GM12878 (cell line): ENCODE measurements at regions not wholly inside any gene's neighbourhood (a gene's known extent, or its start where the extent isn't known, plus 50 kb on each side); places are given as distances from the start of the nearest gene placed in this dataset.

ENCODE experiments used
- ATAC-seq: fragments of 200-7000 bp; cut with Tn5 transposase; 3 replicates; pipeline ENCODE4 v1.9.1; 2020; ENCODE audit warnings: mild to moderate bottlenecking, moderate library complexity
- BruUV-seq: library from RNA; stranded (reverse); fragments of 400-500 nt; replicated peaks from 2 replicates; lab custom pipeline; 2021; lab: Mats Ljungman, UMichigan
- CTCF ChIA-PET: fragments of 300-600 bp; sonication (Branson Sonifier 250); formaldehyde crosslinking; extraction: SDS; loops from one replicate; lab custom pipeline; 2021; ENCODE audit warnings: inconsistent platforms; lab: Yijun Ruan, JAX
- POLR2A ChIA-PET: fragments of 350-600 bp; formaldehyde crosslinking; extraction: SDS; loops from one replicate; lab custom pipeline; 2021; ENCODE audit warnings: inconsistent platforms; lab: Charles Lee
- RAD21 ChIA-PET: fragments of 300-600 bp; sonication (Branson Sonifier 250); formaldehyde crosslinking; loops from one replicate; lab custom pipeline; 2023; ENCODE audit warnings: antibody characterized with exemption; ENCODE audit not compliant: unreplicated experiment; lab: Charles Lee
- SMC1A ChIA-PET: fragments of 300-600 bp; sonication (Branson Sonifier 250); formaldehyde crosslinking; loops from one replicate; lab custom pipeline; 2023; ENCODE audit not compliant: unreplicated experiment, uncharacterized antibody; lab: Charles Lee
- DNase-seq: peaks from one replicate; pipeline ENCODE4 v3.0.0-alpha.2; 2011; ENCODE audit warnings: low read depth, low spot score
- FAIRE-seq: peaks from 3 replicates; lab custom pipeline; 2011; peaks lifted over from hg19 to GRCh38; lab: Jason Lieb, UNC
- H2AFZ ChIP-seq: 2 replicates; pipeline ENCODE4 v1.6.0; 2011; ENCODE audit warnings: low read depth, low read length, control low read depth; ENCODE audit not compliant: control insufficient read depth
- H3K27ac ChIP-seq: 2 replicates; pipeline ENCODE4 v1.5.1; 2011; ENCODE audit warnings: control low read depth; ENCODE audit not compliant: control insufficient read depth, insufficient read depth
- H3K27me3 ChIP-seq, 2 experiments: replicated peaks in 1 of 2; 2 replicates each; pipeline versions ENCODE4 v1.6.0 to v1.6.1; 2011; ENCODE audit warnings: low read length in 1 of 2; ENCODE audit not compliant: control insufficient read depth in 2 of 2, insufficient read depth in 2 of 2
- H3K36me3 ChIP-seq, 2 experiments: 2 replicates each; pipeline ENCODE4 v1.5.1; 2011; ENCODE audit warnings: low read length in 1 of 2; ENCODE audit not compliant: control insufficient read depth in 2 of 2, insufficient read depth in 2 of 2
- H3K4me1 ChIP-seq: 2 replicates; pipeline ENCODE4 v1.6.1; 2011; ENCODE audit warnings: mild to moderate bottlenecking, low read length, moderate library complexity, mixed read lengths; ENCODE audit not compliant: control insufficient read depth, insufficient read depth
- H3K4me2 ChIP-seq: 2 replicates; pipeline ENCODE4 v1.6.0; 2011; ENCODE audit warnings: control low read depth; ENCODE audit not compliant: control insufficient read depth, insufficient read depth
- H3K4me3 ChIP-seq: fragments of 200-600 bp; sonication (generic); 2 replicates; pipeline ENCODE4 v1.5.1; 2016
- H3K79me2 ChIP-seq: 2 replicates; pipeline ENCODE4 v1.6.0; 2011; ENCODE audit warnings: low read length; ENCODE audit not compliant: control insufficient read depth, insufficient read depth
- H3K9ac ChIP-seq: 2 replicates; pipeline ENCODE4 v1.8.0; 2011; ENCODE audit warnings: low read length, control low read depth, mixed read lengths; ENCODE audit not compliant: control insufficient read depth, insufficient read depth
- H3K9me3 ChIP-seq: replicated peaks from 3 replicates; pipeline ENCODE4 v1.5.1; 2011; ENCODE audit warnings: mild to moderate bottlenecking, low read length; ENCODE audit not compliant: control insufficient read depth, insufficient read depth
- H4K20me1 ChIP-seq: 2 replicates; pipeline ENCODE4 v1.6.0; 2011; ENCODE audit not compliant: control insufficient read depth, insufficient read depth
- IKZF2 ChIP-seq, 2 experiments: fragments of 450-650 bp; IDR thresholded peaks; 2 replicates each; pipeline ENCODE4 v1.6.1; 2017; ENCODE audit warnings: mild to moderate bottlenecking in 2 of 2, moderate library complexity in 2 of 2
- WGBS: methylation state at CpG from one replicate; pipeline ENCODE4 v1.1.6; 2016; ENCODE audit warnings: low lambda C conversion rate; ENCODE audit not compliant: insufficient replicate concordance, insufficient coverage; ENCODE audit errors: missing lambda C conversion rate; 5-methylcytosine and 5-hydroxymethylcytosine counted together
- in situ Hi-C: fragments of 300-500 bp; cut with MboI; formaldehyde crosslinking; loops from 9 replicates; pipeline ENCODE4 v1.14.3; 2018; ENCODE audit warnings: mixed read lengths
- intact Hi-C: fragments of 100-400 bp; cut with micrococcal nuclease; formaldehyde crosslinking; loops from one replicate; pipeline ENCODE4 v1.14.2; 2022; ENCODE audit not compliant: unreplicated experiment
- TF ChIP-seq, protein P1 (sequence below): IDR thresholded peaks from 2 replicates; pipeline ENCODE4 v1.6.1; 2012; ENCODE audit warnings: mild to moderate bottlenecking, low read depth, low read length
- TF ChIP-seq, protein P2 (sequence below): fragments of 450-650 bp; IDR thresholded peaks from 2 replicates; pipeline ENCODE4 v1.6.1; 2014; ENCODE audit warnings: mild to moderate bottlenecking

DNA sequence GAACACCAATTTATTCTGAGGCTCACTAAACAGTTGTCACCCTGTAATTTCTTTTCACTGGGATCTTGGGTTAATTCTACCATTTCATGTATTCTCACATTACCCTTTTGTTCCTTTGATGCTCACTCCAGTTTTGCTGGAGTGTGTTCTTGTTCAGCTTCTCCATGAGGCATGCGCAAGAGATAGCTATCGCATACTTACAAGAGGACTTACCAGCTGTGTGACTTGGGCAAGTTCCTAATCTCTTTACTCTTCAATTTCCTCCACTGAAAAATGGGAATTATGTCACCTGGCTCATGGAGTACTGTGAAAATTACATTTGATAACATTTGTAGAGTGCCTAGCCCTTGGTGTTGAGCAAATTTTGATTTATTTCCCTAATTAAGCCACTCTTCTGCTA lies 56.5 kb upstream of the JDP2 start:
- WGBS, result 100% methylated on average over 2 of the region's 2 CpGs
- ATAC-seq (no peak), FAIRE-seq (no peak)
- no peaks in the 10 kb centered on the region for H3K9me3 ChIP-seq
- H2AFZ ChIP-seq, result no peak overlapping the region
- ChIA-PET POLR2A (no interaction called here), CTCF (no interaction called here)
- H3K36me3 ChIP-seq, result no peaks in the 10 kb centered on the region
- H3K4me1 ChIP-seq, result peaks cover 3% of the 10 kb centered on the region; the same call in 1 of the 2 replicates
- H3K27ac ChIP-seq, result no peak overlapping the region
- no peaks in the 10 kb centered on the region for H3K79me2 ChIP-seq
- intact Hi-C loops, result no loop called here
- H3K27me3 ChIP-seq, result no peaks in the 10 kb centered on the region
- TF ChIP-seq, protein P1, sequence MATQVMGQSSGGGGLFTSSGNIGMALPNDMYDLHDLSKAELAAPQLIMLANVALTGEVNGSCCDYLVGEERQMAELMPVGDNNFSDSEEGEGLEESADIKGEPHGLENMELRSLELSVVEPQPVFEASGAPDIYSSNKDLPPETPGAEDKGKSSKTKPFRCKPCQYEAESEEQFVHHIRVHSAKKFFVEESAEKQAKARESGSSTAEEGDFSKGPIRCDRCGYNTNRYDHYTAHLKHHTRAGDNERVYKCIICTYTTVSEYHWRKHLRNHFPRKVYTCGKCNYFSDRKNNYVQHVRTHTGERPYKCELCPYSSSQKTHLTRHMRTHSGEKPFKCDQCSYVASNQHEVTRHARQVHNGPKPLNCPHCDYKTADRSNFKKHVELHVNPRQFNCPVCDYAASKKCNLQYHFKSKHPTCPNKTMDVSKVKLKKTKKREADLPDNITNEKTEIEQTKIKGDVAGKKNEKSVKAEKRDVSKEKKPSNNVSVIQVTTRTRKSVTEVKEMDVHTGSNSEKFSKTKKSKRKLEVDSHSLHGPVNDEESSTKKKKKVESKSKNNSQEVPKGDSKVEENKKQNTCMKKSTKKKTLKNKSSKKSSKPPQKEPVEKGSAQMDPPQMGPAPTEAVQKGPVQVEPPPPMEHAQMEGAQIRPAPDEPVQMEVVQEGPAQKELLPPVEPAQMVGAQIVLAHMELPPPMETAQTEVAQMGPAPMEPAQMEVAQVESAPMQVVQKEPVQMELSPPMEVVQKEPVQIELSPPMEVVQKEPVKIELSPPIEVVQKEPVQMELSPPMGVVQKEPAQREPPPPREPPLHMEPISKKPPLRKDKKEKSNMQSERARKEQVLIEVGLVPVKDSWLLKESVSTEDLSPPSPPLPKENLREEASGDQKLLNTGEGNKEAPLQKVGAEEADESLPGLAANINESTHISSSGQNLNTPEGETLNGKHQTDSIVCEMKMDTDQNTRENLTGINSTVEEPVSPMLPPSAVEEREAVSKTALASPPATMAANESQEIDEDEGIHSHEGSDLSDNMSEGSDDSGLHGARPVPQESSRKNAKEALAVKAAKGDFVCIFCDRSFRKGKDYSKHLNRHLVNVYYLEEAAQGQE, result no peak
- TF ChIP-seq, protein P2, sequence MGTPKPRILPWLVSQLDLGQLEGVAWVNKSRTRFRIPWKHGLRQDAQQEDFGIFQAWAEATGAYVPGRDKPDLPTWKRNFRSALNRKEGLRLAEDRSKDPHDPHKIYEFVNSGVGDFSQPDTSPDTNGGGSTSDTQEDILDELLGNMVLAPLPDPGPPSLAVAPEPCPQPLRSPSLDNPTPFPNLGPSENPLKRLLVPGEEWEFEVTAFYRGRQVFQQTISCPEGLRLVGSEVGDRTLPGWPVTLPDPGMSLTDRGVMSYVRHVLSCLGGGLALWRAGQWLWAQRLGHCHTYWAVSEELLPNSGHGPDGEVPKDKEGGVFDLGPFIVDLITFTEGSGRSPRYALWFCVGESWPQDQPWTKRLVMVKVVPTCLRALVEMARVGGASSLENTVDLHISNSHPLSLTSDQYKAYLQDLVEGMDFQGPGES, result no peak
- no peak for TF ChIP-seq IKZF2 (IDR thresholded peaks at IDR 0.05)
- TF ChIP-seq, all 136 proteins: peak for 0
- Histone ChIP-seq H3K4me2 (no peak overlapping the region), H3K9ac (no peak overlapping the region), H4K20me1 (no peaks in the 10 kb centered on the region), H3K4me3 (no peak overlapping the region)
- in situ Hi-C loops, result no loop called here
- DNase-seq, result no peak
- no TSS peak for BruUV-seq
- RAD21 ChIA-PET, result no interaction called here
- SMC1A ChIA-PET, result interaction anchor here (0.6 to 0.7 kb wide), 2 partner anchors 11 to 289 kb away, joined by 3 read pairs; no protein-coding TSS in a partner anchor
